ENCODE measurements at regions not wholly inside any gene's neighbourhood (a gene's known extent, or its start where the extent isn't known, plus 50 kb on each side); places are given as distances from the start of the nearest gene placed in this dataset.

DNA sequence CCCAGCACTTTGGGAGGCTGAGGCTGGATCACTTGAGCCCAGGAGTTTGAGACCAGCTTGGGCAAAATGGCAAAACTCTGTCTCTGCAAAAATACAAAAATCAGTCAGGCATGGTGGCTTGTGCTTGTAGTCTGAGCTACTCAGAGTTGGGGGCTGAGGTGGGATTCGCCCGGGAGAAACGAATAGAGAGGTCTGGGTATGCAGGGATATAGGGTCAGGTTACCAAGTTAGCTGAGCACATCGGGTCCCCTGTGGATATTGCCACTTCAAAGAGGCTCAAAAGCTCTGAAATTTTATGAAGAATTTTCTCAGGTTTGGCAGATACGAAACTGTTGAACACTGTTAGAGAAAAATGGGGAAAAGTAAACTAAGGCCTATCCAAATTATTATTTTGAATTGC lies 120.9 kb upstream of the SGK1 start:
- Histone ChIP-seq H3K9me3 (replicated peaks; ENCODE audit: control insufficient read depth, insufficient read depth, low read depth, low read length) (no peaks in the 10 kb centered on the region), H3K27ac (ENCODE audit: extremely low read depth, low read depth, low read length) (no peak overlapping the region), H3K27me3 (ENCODE audit: control insufficient read depth in 2 of 2, insufficient read depth in 2 of 2, low read length in 2 of 2) (no peaks in the 10 kb centered on the region; a peak in 1 of 5 replicates), H3K79me2 (ENCODE audit: control insufficient read depth, insufficient read depth, low read length) (no peaks in the 10 kb centered on the region), H3K9me1 (ENCODE audit: control insufficient read depth, insufficient read depth, low read length) (no peaks in the 10 kb centered on the region), H3K9ac (ENCODE audit: insufficient read depth in 1 of 2, low read depth in 2 of 2, low read length in 2 of 2) (no peak overlapping the region), H3K4me3 (no peak overlapping the region), H2AFZ (ENCODE audit: low read depth, low read length) (peak overlapping the region; percentile 29; the same call in 1 of the 2 replicates), H4K20me1 (replicated peaks; ENCODE audit: control insufficient read depth, insufficient read depth, low read length) (no peaks in the 10 kb centered on the region), H3K4me1 (replicated peaks in 1 of 2; ENCODE audit: control insufficient read depth in 2 of 2, insufficient read depth in 2 of 2, low read length in 2 of 2) (peaks cover 0 to 17% of the 10 kb centered on the region in 2 experiments; a peak in 3 of 5 replicates), H3K4me2 (ENCODE audit: insufficient read depth, low read length) (no peak overlapping the region), H3K36me3 (ENCODE audit: control insufficient read depth, insufficient read depth, low read length) (no peaks in the 10 kb centered on the region)
- ATAC-seq = no peak
- TF ChIP-seq ZFX (CRISPR knock-in tag; IDR thresholded peaks at IDR 0.05) (no peak), C11orf30 (IDR thresholded peaks at IDR 0.05; ENCODE audit: low read depth) (no peak), SNAPC5 (CRISPR knock-in tag; IDR thresholded peaks at IDR 0.05) (no peak), DMBX1 (CRISPR knock-in tag; IDR thresholded peaks at IDR 0.05; ENCODE audit: borderline replicate concordance) (no peak), NBN (IDR thresholded peaks at IDR 0.05; ENCODE audit: low read depth) (no peak), NR3C1 (CRISPR knock-in tag; IDR thresholded peaks at IDR 0.05) (no peak)
- no peak for FAIRE-seq
- intact Hi-C loops (cut with micrococcal nuclease) = loop anchor here (5.0 kb wide), 1 partner anchor 262 kb away; no protein-coding TSS in a partner anchor
- ChIA-PET CTCF (ENCODE audit: low intra/inter-chr PET ratio) (no interaction called here), POLR2A (interaction anchor here (0.5 to 1.7 kb wide), 4 partner anchors 8 to 384 kb away, joined by 3 to 4 read pairs (median 3); no protein-coding TSS in a partner anchor)
- BruUV-seq (replicated peaks) = no TSS peak
- WGBS (ENCODE audit: insufficient coverage, low coverage, missing lambda C conversion rate) = 37% methylated on average over 5 of the region's 5 CpGs
- no peak for DNase-seq (ENCODE audit: extremely low read depth in 1 of 4, low spot score in 3 of 4)
- in situ Hi-C loops (cut with MboI) = no loop called here

DNA sequence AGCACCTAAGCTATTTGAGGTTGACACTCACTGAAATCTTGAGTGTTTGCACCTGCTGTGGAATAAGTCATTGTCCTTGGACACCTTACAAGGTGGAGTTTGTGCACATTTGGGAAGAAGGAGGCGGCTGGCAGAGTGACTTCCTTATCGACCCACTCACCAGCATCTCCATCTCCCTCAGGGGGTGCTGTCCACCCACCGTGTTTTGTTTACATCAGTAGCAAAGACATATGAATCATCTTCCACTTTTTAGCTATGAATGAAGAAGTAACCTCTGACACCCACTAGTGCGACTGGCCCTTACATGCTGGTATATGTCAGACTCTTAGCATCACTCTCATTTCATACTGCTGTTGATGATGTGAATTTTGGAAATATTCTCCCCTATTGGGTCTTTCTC lies 119.5 kb upstream of the SGK1 start:
- no peak overlapping the region for H3K4me3 ChIP-seq
- DNase-seq (ENCODE audit: extremely low read depth in 1 of 4, low spot score in 3 of 4) = peak; percentile 20 to 64 (median 35)
- no peaks in the 10 kb centered on the region for H3K36me3 ChIP-seq (ENCODE audit: control insufficient read depth, insufficient read depth, low read length)
- CTCF ChIA-PET (ENCODE audit: low intra/inter-chr PET ratio) = no interaction called here
- peak; percentile 46 for ATAC-seq
- H3K4me1 ChIP-seq (replicated peaks in 1 of 2; ENCODE audit: control insufficient read depth in 2 of 2, insufficient read depth in 2 of 2, low read length in 2 of 2) = peaks cover 0 to 17% of the 10 kb centered on the region in 2 experiments; a peak in 3 of 5 replicates
- in situ Hi-C loops (cut with MboI) = no loop called here
- FAIRE-seq = no peak
- POLR2A ChIA-PET = interaction anchor here (1.4 kb wide), 1 partner anchor 20 kb away, joined by 3 read pairs; no protein-coding TSS in a partner anchor
- peak overlapping the region; percentile 74; the same call in 1 of the 2 replicates for H2AFZ ChIP-seq (ENCODE audit: low read depth, low read length)
- H3K27ac ChIP-seq (ENCODE audit: extremely low read depth, low read depth, low read length) = no peak overlapping the region; the same call in 2 of the 3 replicates
- no peaks in the 10 kb centered on the region for H3K79me2 ChIP-seq (ENCODE audit: control insufficient read depth, insufficient read depth, low read length)
- no peaks in the 10 kb centered on the region; a peak in 1 of 5 replicates for H3K27me3 ChIP-seq (ENCODE audit: control insufficient read depth in 2 of 2, insufficient read depth in 2 of 2, low read length in 2 of 2)
- no peak overlapping the region for H3K9ac ChIP-seq (ENCODE audit: insufficient read depth in 1 of 2, low read depth in 2 of 2, low read length in 2 of 2)
- peak overlapping the region; percentile 22; the same call in 1 of the 2 replicates for H3K4me2 ChIP-seq (ENCODE audit: insufficient read depth, low read length)
- H4K20me1 ChIP-seq (replicated peaks; ENCODE audit: control insufficient read depth, insufficient read depth, low read length) = no peaks in the 10 kb centered on the region
- 5% methylated on average over 4 of the region's 4 CpGs for WGBS (ENCODE audit: insufficient coverage, low coverage, missing lambda C conversion rate)
- no TSS peak for BruUV-seq (replicated peaks)
- no peaks in the 10 kb centered on the region for H3K9me1 ChIP-seq (ENCODE audit: control insufficient read depth, insufficient read depth, low read length)
- intact Hi-C loops (cut with micrococcal nuclease) = loop anchor here (5.0 kb wide), 1 partner anchor 260 kb away; no protein-coding TSS in a partner anchor
- H3K9me3 ChIP-seq (replicated peaks; ENCODE audit: control insufficient read depth, insufficient read depth, low read depth, low read length) = no peaks in the 10 kb centered on the region
- peak; percentile 63; the same call in 1 of the 2 replicates for TF ChIP-seq JUND (IDR thresholded peaks at IDR 0.05; ENCODE audit: borderline replicate concordance, low read depth, low read length)
- peak; percentile 41; the same call in 2 of the 3 replicates for TF ChIP-seq JUND (tag; IDR thresholded peaks at IDR 0.05; ENCODE audit: borderline replicate concordance, low read depth, low read length)
- TF ChIP-seq TEAD4 (IDR thresholded peaks at IDR 0.05; ENCODE audit: low read length) = no peak
- no peak for TF ChIP-seq TEAD4 (CRISPR knock-in tag; IDR thresholded peaks at IDR 0.05; ENCODE audit: borderline replicate concordance)
- peak; percentile 31 to 63 for TF ChIP-seq RAD21 (CRISPR knock-in tag; conservative IDR thresholded peaks at IDR 0.05 in 1 of 2, IDR thresholded peaks at IDR 0.05 in 1 of 2)
- 0 out of 2 replicates have a peak, but pooled peaks have one; percentile 20 for TF ChIP-seq ZEB2 (IDR thresholded peaks at IDR 0.05)
- no peak for TF ChIP-seq ZNF444 (CRISPR knock-in tag; IDR thresholded peaks at IDR 0.05)
- TF ChIP-seq MEIS2 (IDR thresholded peaks at IDR 0.05; ENCODE audit: partially characterized antibody) = peak; percentile 37
- no peak for TF ChIP-seq RFX7 (CRISPR knock-in tag; IDR thresholded peaks at IDR 0.05)
- TF ChIP-seq ZNF280A (IDR thresholded peaks at IDR 0.05; ENCODE audit: low read depth, partially characterized antibody) = no peak
